Activated CD4-positive, alpha-beta T cell treated with anti-CD3 and anti-CD28 coated beads, Interleukin-2, amount 10 ng/mL, durations not matched to agents 24 days and 14 days (primary cell): ENCODE measurements at regions not wholly inside any gene's neighbourhood (a gene's known extent, or its start where the extent isn't known, plus 50 kb on each side); places are given as distances from the start of the nearest gene placed in this dataset.
"Not testable (repeated sequence)": the region's sequence is repeated elsewhere in the genome, so short reads cannot be mapped to it uniquely, and the experiment has no call there.

Experiments
- DNase-seq: peaks from one replicate; pipeline ENCODE4 v3.0.0; 2022
- H3K27ac Mint-ChIP-seq: one replicate; pipeline ENCODE4 v1.8.0; 2022; ENCODE audit warnings: mild to moderate bottlenecking, mixed read lengths
- H3K27me3 Mint-ChIP-seq: one replicate; pipeline ENCODE4 v1.8.0; 2022; ENCODE audit warnings: mixed read lengths
- H3K36me3 Mint-ChIP-seq: one replicate; pipeline ENCODE4 v1.8.0; 2022; ENCODE audit warnings: low read depth, mild to moderate bottlenecking, mixed read lengths
- H3K4me1 Mint-ChIP-seq: one replicate; pipeline ENCODE4 v1.8.0; 2021; ENCODE audit warnings: mixed read lengths
- H3K4me3 Mint-ChIP-seq: one replicate; pipeline ENCODE4 v1.8.0; 2022; ENCODE audit warnings: mild to moderate bottlenecking, moderate library complexity, mixed read lengths
- H3K9me3 Mint-ChIP-seq: one replicate; pipeline ENCODE4 v1.8.0; 2021; ENCODE audit warnings: mixed read lengths
- intact Hi-C: fragments of 100-400 bp; cut with micrococcal nuclease; formaldehyde crosslinking; loops from one replicate; pipeline ENCODE4 v1.15.1; 2023

DNA sequence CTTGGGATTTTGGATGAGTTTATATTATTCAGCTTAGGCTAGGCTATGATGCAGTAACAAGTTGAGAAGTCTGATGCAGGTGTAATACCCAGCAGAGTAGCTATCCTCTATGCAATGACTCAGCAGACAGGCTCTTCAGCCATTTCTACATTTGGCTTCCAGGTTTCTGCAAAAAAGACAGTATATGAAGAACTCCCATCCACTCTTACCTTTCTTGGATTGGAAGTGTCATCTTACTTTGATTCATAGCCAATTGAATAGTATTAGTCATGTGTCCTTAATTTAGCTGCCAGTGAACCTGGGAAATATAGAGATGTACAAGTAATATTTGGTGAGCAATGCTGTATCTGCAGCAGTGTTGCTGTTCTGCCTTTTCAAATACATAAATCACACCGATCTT lies 127.8 kb upstream of the NPSR1 start:
- intact Hi-C loops: no loop called here

GRCh38 chr7:34539003-34539402 lies 119.0 kb upstream of the NPSR1 start:
- Mint-ChIP-seq H3K4me3 (no peak overlapping the region), H3K9me3 (peaks cover 4% of the 10 kb centered on the region), H3K27me3 (no peaks in the 10 kb centered on the region), H3K4me1 (no peaks in the 10 kb centered on the region), H3K27ac (no peak overlapping the region), H3K36me3 (no peaks in the 10 kb centered on the region)
- intact Hi-C loops: no loop called here
- DNase-seq: no peak

More for the DNA sequence above, 127.8 kb upstream of the NPSR1 start:
- Mint-ChIP-seq H3K9me3 (peaks cover 3% of the 10 kb centered on the region), H3K36me3 (no peaks in the 10 kb centered on the region), H3K27ac (no peak overlapping the region), H3K4me1 (no peaks in the 10 kb centered on the region), H3K4me3 (no peak overlapping the region), H3K27me3 (no peaks in the 10 kb centered on the region)
- DNase-seq: no peak

DNA sequence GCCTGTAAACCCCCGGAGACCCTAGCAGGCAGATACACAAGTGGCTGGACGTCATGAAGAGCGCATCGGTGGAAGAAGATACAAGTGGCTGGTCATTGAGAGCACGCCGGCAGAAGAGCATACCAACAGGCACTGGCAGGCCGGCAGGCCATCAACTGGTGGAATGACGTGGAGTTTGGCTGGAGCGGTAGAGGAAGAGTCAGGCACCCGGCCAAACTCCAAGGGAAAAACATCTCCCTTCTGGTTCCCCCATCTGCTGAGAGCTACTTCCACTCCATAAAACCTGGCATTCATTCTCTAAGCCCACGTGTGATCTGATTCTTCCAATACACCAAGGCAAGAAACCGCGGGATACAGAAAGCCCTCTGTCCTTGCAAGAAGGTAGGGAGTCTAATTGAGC lies 113.4 kb upstream of the NPSR1 start:
- intact Hi-C loops: no loop called here
- no peaks in the 10 kb centered on the region for H3K36me3 Mint-ChIP-seq
- no peak overlapping the region for H3K4me3 Mint-ChIP-seq
- DNase-seq: no peak
- H3K27ac Mint-ChIP-seq: no peak overlapping the region
- peaks cover 3% of the 10 kb centered on the region for H3K9me3 Mint-ChIP-seq
- H3K4me1 Mint-ChIP-seq: no peaks in the 10 kb centered on the region
- no peaks in the 10 kb centered on the region for H3K27me3 Mint-ChIP-seq

DNA sequence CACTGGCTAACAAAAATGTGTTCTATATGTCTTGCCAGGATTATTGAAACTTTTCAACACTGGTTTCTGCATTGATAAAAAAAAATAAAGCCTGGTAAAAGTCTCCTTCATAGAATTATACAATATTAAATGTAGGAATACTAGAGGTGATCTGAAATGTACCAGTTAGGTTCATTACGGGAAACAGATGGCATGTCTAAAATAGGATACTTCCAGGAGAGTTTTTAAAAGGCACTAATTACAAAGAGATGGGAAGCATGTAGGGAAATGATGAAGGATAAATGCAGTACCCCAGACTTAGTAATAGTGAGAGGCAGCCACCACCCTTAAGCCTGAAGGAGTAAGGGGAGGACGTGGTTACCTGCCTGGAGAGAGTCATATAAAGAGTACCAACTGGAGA lies 107.0 kb upstream of the NPSR1 start:
- H3K4me1 Mint-ChIP-seq: no peaks in the 10 kb centered on the region
- H3K36me3 Mint-ChIP-seq: no peaks in the 10 kb centered on the region
- intact Hi-C loops: no loop called here

DNA sequence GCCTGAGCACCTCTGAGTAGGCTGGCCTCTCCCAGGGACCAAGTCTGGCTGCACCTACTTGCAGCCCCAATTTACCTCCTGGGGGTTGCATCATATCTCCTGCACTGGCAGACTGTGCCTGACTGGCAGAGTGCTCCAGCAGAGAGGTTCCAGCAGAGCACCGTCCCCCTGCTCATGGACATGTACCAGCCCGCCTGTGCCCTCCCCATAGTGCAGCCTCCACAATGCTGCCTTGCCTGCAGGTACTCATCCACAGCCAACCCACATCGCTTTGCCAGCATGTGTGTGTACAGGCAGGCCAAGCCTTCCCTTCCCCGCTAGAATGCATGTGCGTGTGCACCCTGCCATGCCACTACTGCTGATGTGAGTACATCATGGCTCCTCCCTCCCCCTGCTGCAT lies 105.5 kb upstream of the NPSR1 start:
- no peak for DNase-seq

More for the DNA sequence above, 107.0 kb upstream of the NPSR1 start:
- DNase-seq: no peak
- no peak overlapping the region for H3K4me3 Mint-ChIP-seq
- H3K27ac Mint-ChIP-seq: no peak overlapping the region
- peaks cover 11% of the 10 kb centered on the region for H3K9me3 Mint-ChIP-seq
- H3K27me3 Mint-ChIP-seq: no peaks in the 10 kb centered on the region

DNA sequence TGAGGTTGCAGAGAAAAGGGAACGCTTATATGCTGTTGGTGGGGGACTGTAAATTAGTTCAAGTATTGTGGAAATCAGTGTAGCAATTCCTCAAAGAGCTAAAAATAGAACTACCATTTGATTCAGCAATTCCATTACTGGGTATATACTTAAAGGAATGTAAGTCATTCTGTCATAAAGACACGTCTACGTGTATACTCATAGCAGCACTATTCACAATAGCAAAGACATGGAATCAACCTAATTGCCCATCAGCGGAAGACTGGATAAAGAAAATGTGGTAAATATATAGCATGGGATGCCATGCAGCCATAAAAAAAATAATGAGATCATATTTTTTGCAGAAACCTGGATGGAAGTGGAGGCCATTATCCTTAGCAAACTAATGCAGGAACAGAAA lies 100.0 kb upstream of the NPSR1 start:
- intact Hi-C loops: no loop called here
- H3K9me3 Mint-ChIP-seq: peaks cover 25% of the 10 kb centered on the region
- no peak overlapping the region for H3K27ac Mint-ChIP-seq
- H3K36me3 Mint-ChIP-seq: no peaks in the 10 kb centered on the region
- H3K4me1 Mint-ChIP-seq: no peaks in the 10 kb centered on the region
- no peak overlapping the region for H3K4me3 Mint-ChIP-seq
- H3K27me3 Mint-ChIP-seq: no peaks in the 10 kb centered on the region
- no peak for DNase-seq

More for the DNA sequence above, 105.5 kb upstream of the NPSR1 start:
- Mint-ChIP-seq H3K36me3 (no peaks in the 10 kb centered on the region), H3K27me3 (no peaks in the 10 kb centered on the region), H3K4me3 (no peak overlapping the region), H3K4me1 (no peaks in the 10 kb centered on the region), H3K27ac (no peak overlapping the region), H3K9me3 (peaks cover 20% of the 10 kb centered on the region)
- intact Hi-C loops: no loop called here

- Mint-ChIP-seq H3K27me3 (no peaks in the 10 kb centered on the region), H3K9me3 (no peaks in the 10 kb centered on the region), H3K27ac (no peak overlapping the region), H3K36me3 (no peaks in the 10 kb centered on the region), H3K4me3 (no peak overlapping the region), H3K4me1 (no peaks in the 10 kb centered on the region)
- intact Hi-C loops: no loop called here
- DNase-seq: no peak
Observed at GRCh38 chr7:34564091-34564490, 93.9 kb upstream of the NPSR1 start.

GRCh38 chr7:34567906-34568305 lies 90.1 kb upstream of the NPSR1 start:
- Mint-ChIP-seq H3K27ac (no peak overlapping the region), H3K4me3 (no peak overlapping the region), H3K36me3 (no peaks in the 10 kb centered on the region), H3K9me3 (no peaks in the 10 kb centered on the region), H3K27me3 (no peaks in the 10 kb centered on the region), H3K4me1 (no peaks in the 10 kb centered on the region)
- no peak for DNase-seq
- intact Hi-C loops: no loop called here

DNA sequence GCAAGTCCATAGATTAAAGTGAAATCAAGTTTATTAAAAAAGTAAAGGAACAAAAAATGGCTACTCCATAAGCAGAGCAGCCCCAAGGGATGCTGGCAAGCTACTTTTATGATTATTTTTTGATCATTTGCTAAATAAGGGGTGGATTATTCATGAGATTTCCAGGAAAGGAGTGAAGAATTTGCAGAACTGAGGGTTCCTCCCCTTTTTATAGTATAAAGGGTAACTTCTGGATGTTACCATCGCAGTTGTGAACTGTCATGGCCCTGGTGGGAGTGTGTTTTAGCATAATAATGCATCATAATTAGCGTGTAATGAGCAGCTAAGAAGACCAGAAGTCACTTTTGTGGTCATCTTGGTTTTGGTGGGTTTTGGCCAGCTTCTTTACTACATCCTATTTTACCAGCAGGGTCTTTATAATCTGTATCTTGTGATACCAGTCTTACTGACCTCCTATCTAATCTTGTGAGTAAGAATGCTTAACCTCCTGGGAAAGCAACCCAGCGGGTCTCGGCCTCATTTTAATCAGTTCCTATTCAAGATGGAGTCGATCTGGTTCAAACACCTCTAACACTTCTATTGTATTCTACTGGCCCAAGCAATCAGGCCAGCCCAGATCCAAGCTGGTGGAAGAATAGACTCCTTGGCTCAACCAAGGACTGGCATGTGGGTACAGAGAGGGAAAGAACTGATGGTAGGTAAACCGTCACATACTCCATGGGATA lies 87.9 kb upstream of the NPSR1 start:
- intact Hi-C loops: no loop called here
- H3K9me3 Mint-ChIP-seq: no peaks in the 10 kb centered on the region
- no peak for DNase-seq
- no peaks in the 10 kb centered on the region for H3K36me3 Mint-ChIP-seq
- no peaks in the 10 kb centered on the region for H3K4me1 Mint-ChIP-seq
- no peak overlapping the region for H3K27ac Mint-ChIP-seq
- no peak overlapping the region for H3K4me3 Mint-ChIP-seq
- H3K27me3 Mint-ChIP-seq: no peaks in the 10 kb centered on the region

DNA sequence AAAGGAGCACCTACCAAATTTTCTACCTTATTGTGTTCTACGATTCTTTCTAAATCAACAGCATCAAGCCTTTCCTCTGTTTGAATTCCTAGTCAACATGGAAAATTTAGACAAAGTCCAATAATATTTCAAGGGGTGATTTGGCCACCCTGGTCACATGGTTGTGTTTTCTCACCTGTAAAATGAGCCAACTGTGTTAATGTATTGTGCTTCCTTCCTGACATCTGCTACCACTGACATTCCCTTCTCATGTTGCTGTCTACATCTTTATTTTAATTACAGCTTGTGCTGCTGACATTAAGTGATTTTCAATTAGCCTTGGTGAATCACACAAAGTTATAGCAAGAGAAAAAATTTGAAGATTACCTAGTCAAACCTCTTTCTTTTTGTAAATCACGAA lies 83.0 kb upstream of the NPSR1 start:
- DNase-seq: no peak
- Mint-ChIP-seq H3K9me3 (peaks cover 7% of the 10 kb centered on the region), H3K4me3 (no peak overlapping the region), H3K36me3 (no peaks in the 10 kb centered on the region), H3K27ac (no peak overlapping the region), H3K4me1 (no peaks in the 10 kb centered on the region), H3K27me3 (no peaks in the 10 kb centered on the region)
- intact Hi-C loops: no loop called here

DNA sequence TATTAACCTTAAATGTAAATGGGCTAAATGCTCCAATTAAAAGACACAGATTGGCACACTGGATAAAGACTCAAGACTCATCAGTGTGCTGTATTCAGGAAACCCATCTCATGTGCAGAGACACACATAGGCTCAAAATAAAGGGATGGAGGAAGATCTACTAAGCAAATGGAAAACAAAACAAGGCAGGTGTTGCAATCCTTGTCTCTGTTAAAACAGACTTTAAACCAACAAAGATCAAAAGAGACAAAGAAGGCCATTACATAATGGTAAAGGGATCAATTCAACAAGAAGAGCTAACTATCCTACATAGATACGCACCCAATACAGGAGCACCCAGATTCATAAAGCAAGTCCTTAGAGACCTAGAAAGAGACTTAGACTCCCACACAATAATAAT lies 80.1 kb upstream of the NPSR1 start:
- DNase-seq, H3K4me3 Mint-ChIP-seq, intact Hi-C loops, H3K36me3 Mint-ChIP-seq, H3K27ac Mint-ChIP-seq, H3K4me1 Mint-ChIP-seq, H3K27me3 Mint-ChIP-seq, H3K9me3 Mint-ChIP-seq: not testable (repeated sequence)

DNA sequence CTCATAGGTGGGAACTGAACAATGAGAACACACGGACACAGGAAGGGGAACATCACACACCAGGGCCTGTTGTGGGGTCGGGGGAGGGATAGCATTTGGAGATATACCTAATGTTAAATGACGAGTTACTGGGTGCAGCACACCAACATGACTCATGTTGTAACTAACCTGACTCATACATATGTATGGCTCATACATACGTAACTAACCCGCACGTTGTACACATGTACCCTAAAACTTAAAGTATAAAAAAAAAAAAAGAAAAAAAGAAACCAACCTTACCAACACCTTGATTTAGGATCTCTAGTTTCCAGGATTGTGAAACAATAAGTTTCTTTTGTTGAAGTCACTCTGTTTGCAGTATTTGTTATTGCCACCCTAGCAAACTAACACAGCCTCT lies 76.3 kb upstream of the NPSR1 start:
- H3K36me3 Mint-ChIP-seq, H3K9me3 Mint-ChIP-seq, H3K4me3 Mint-ChIP-seq, intact Hi-C loops, H3K4me1 Mint-ChIP-seq, H3K27me3 Mint-ChIP-seq, H3K27ac Mint-ChIP-seq, DNase-seq: not testable (repeated sequence)

GRCh38 chr7:34584526-34584925 lies 73.5 kb upstream of the NPSR1 start:
- Mint-ChIP-seq H3K4me3 (no peak overlapping the region), H3K9me3 (no peaks in the 10 kb centered on the region), H3K36me3 (no peaks in the 10 kb centered on the region), H3K27me3 (no peaks in the 10 kb centered on the region), H3K27ac (no peak overlapping the region), H3K4me1 (no peaks in the 10 kb centered on the region)
- intact Hi-C loops: no loop called here
- no peak for DNase-seq

DNA sequence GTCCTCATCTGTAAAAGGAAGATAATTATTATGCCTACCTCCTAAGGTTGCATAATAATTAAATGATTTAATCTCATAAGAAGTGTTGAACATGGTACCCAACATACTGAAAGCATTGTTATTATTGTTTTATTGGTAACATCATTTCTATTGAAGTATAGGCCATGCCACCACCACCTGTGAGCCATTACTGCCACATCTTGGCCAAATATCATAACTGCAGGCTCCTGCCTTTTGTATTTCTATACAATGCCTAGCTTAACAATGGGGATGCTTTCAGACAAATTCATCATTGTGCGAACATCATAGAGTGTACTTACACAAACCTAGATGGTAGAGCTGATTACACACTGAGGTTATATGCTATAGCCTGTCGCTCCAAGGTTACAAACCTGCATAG lies 61.1 kb upstream of the NPSR1 start:
- Mint-ChIP-seq H3K36me3 (no peaks in the 10 kb centered on the region), H3K4me1 (no peaks in the 10 kb centered on the region), H3K9me3 (no peaks in the 10 kb centered on the region), H3K27me3 (no peaks in the 10 kb centered on the region), H3K4me3 (no peak overlapping the region), H3K27ac (no peak overlapping the region)
- intact Hi-C loops: no loop called here
- DNase-seq: no peak

DNA sequence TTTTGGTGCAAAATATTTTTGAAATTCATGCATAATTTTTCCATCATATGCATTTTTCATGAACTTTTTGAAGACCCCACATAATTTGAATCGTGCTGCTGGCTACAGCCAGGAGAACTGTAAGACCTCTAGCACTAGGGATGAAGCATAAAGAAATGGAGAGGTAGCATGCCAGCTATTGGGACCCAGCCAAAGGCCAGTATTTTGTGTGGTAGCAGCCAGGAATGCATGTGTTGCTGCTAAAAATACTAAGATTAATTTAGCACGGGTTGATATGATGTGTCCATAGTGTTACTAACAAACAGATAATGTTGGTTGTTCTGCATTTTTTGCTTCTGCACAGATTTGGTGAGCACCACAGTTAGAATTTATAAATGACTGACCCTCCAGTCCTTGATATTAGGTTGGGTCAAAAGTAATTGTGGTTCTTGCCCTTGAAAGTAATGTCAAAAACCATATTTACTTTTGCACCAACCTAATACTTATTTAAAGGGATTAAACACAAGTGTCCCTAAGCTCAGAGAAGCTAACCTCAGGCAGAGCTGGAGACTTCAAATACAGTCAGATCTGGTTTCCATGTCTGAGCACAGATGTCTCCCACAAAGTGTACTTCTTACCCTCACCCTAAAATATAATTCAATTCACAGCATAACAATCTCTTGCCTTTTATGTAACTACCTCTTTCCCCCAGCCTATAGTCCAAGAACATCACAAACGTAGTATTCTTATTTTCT lies 54.1 kb upstream of the NPSR1 start:
- intact Hi-C loops: no loop called here
- Mint-ChIP-seq H3K27me3 (no peaks in the 10 kb centered on the region), H3K9me3 (no peaks in the 10 kb centered on the region), H3K4me3 (no peak overlapping the region), H3K4me1 (no peaks in the 10 kb centered on the region), H3K36me3 (no peaks in the 10 kb centered on the region), H3K27ac (no peak overlapping the region)
- no peak for DNase-seq
